HG02642 (cell line): ENCODE measurements at regions not wholly inside any gene's neighbourhood (a gene's known extent, or its start where the extent isn't known, plus 50 kb on each side); places are given as distances from the start of the nearest gene placed in this dataset.

Source experiments
- ATAC-seq: cut with Tn5 transposase; IDR thresholded peaks from one replicate; pipeline ENCODE4 v1.9.1; 2021; ENCODE audit warnings: mild to moderate bottlenecking; ENCODE audit not compliant: unreplicated experiment, poor library complexity

DNA sequence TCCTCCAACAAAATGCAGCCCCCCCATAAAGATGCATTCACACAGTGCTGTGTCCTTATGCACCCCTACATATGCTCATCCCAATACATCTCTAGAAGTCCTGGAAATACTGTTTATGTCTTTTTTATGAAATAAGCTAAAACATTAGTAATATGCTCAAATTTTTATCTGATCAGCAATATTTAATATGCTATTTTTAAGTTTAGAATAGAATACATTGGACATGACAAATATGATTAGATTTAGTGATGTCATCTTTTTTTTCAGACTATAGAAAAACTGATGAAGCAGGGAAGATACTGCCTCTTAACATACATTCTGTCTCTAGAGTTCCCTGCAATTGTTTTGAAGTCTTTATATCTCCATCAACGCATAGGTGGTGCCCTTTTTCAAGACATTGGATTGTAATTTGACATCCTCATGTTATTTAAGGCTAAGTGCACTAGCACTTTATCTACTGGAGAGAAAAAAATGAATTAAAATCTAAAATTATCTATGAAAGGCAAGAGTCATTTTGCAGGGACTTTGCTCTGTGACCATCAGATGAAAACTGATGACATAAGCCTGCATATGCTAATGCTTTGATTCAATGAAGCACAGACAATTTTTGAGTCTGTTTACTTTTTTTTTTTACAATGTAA lies 395.3 kb downstream of the LPIN1 start:
- no peak for ATAC-seq

DNA sequence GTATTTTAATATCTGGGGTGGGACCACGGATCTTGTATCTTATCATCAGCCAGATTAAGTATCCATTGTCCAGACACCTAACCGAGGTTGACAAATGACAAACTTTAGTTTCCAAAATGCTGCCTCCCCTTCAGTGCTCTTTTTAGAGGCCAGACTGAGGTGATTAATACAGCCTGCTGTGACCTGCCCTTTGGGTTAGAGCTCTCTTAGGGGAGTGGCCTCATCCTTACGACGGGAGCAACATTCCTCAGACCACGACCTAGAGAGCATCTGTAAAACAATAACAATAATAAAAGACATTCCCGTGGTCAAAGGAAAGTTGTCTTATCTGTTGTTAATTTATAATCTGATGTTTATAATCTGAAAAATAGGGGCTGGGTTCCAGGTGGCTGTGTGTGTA lies 405.3 kb downstream of the LPIN1 start:
- ATAC-seq = no peak

DNA sequence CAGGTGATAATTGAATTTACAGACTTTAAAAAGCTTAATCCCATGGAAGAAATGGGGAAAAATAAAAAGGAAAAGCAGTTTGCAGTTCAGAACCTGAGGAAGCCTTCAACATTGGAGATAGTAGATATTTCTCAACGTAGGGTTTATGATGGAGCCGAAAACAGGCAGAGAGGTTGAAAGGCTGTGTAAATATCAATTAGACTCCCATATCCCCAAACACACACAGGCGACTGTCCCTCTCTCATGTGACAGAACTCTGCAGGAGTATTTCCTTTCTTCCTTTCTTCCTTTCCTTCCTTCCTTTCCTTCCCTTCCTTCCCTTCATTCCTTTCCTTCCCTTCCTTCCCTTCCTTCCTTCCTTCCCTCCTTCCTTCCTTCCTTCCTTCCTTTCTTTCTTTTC lies 406.5 kb downstream of the LPIN1 start:
- no peak for ATAC-seq

DNA sequence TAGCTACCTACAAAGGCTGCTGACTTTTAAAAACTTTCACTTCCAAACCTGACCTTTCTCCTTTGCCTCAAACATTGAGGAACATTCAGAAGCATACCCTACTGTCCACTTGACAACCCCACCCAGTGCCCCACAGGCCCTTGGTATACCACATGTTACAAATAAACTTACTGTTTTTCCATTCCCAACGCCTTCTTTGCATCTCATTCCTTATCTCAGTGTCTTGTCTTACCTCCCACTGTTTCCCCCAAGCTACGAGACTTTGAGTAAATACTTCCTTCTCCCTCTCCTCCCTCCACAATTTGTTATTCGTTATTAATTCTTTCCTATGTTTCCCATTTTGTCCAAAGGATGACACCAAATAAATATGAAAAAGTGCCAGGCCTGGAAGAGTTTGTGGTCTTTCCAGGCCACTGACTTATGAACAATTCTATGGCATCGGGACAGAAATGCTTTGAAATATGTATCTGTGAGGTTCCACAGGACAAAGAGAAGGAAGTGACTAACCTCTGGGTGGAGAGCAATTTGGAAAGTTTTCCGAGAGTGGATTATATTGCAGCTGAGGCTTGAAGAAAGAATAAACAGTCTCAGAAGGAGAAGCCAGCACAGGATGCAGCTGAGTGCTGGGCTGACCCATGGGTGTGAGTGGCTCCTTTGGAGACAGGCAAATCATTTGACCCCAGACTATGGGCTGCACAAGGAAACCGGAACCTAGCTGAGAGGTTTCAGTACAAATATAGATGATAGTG lies 409.0 kb downstream of the LPIN1 start:
- no peak for ATAC-seq

DNA sequence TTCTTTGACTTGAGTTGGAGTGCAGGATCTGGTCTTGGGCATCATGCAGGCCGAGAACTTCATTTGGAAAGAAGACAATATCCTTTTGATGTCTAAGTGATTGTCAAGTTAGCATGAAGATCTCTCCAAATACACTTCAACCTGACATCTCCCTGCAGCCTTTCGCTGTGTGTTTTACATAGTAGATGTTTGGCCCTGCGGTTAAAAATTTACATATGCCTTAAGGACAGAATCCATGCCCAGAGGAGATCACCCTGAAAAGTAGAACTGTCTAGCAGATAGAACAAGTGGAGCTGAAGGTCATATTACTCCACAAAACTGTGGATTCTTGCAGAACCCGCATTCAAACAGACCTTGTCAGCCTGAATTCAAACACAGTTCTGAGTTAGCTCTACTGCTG lies 409.9 kb downstream of the LPIN1 start:
- ATAC-seq = no peak

DNA sequence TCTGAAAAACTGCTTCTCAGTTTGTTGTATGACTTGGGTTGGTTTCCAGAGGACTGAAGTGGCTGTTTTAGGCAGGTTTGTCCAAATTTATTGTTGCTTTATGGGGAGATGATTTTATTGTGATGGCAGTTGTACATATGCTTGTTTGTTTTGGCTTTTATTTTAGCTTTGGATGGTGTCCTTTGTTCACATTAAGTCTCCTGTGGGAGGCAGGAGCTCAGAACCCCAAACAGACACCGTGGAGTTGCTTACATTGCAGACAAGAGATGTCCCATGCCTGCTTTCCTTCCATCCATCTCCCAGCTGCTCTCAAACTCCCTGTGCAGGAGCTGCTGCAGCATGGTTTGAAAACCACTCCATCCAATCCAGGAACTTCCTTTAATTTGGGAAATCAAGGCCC lies 414.7 kb downstream of the LPIN1 start:
- no peak for ATAC-seq

DNA sequence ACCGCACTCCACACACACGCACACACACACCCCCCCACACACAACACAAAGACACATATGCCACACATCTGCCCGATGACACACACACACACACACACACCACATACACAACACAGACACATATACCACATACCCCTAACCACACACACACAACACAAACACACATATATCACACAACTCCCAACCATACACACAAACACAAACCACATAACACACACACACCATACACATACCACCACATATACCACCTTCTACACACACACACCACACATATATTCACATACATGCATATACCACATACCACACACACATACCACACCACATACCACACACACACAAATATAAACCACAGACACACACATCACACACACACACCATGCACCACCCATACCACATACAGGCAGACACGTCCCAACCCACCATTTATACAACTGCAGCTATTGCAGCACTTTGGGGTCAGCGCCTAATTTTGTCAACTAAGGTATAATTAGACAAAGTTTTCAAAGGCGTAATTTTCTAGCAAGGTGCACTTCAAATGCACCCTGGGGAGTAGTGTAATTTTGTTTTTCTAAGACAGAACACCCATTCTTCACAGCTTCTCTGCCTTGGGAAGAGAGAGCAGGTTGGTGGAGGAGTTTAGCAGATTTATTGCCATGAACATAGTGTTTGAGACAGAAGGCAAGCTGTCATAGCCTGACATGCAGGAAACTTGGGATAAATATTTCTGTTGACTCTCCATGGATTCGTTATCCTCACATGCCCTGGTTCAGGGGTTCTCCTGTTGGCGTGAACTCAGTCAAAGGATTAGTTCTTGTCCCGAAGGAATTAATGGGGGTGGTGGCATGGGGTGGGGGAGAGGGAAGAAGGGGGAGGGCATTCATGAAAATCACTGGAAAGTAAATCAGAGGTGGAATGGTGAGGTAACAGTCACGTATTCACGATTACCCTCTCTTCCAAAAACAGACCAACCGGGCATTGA lies 416.1 kb downstream of the LPIN1 start:
- ATAC-seq = no peak

DNA sequence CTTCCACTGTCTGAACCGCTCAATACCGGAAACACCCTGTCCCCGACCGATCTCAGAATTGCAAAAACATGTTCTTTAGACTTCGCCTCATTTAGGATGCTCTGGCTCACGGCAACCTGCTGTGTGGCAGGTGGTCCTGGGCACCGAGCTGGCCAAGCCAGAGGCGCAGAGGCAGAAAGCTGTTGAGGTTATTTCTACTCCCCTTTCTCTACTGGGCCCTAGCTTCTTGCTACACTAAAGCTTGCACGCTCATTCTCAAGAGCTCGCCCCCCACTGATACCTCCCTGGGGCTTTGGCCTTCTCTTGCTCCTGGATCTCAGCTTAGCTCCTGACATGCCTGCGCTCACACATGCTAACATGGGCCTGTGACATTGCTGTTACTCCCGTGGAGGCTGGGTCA lies 417.4 kb downstream of the LPIN1 start:
- ATAC-seq = no peak

DNA sequence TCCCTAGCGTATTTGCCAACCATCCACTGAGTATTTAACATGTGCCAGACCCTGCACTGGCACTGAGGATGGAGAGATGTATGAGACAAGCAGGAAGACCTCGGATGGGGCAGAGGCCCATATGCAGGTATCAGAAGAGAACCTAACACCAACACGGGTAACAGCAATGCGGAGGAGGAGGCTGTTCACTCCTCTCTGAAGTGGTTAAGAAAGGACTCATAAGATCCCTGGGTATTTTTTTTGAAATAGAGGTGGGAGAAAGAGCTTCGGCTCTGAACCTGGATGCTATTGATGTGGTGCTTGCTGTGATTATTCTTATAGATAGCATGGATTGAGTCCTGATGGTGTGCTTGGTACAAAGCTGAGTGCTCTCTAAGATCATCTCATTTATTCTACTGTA lies 418.3 kb downstream of the LPIN1 start:
- no peak for ATAC-seq

DNA sequence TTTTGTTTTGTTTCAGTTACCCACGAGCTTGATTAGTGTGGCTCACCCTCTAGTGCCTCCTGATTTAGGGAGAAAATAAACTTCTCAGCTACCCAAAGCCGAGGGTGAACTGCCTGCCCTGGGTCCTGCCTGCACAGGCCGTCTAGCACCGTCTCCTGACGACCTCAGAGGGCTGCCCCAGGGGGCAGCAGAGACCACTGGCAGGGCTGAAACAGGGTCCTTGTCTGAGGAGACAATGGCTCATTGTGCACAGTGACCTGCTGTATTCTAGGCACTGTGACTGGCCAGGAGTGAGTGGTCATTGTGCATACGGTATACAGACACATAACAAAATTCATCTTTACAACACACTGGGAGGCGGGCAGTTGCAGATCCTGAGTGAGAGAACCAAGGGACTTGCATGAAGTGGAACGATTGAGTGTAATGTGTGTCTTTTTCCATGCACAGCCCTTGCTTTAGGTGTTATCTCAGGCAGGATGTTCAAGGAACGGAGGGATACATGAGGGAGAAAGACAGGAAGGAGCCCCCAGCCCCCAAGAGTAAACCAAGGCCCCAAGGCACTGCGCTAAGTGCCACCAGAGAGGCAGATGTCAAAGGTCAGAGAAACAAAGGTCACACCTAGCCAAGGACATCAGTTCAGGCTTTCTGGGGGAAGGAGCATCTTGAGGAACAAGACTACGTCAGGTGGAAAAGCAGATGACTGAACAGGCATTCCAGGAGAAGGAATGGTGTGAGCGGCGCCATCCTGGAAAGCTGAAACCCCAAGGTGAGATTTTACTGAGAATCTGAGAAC lies 421.3 kb downstream of the LPIN1 start:
- ATAC-seq = no peak

DNA sequence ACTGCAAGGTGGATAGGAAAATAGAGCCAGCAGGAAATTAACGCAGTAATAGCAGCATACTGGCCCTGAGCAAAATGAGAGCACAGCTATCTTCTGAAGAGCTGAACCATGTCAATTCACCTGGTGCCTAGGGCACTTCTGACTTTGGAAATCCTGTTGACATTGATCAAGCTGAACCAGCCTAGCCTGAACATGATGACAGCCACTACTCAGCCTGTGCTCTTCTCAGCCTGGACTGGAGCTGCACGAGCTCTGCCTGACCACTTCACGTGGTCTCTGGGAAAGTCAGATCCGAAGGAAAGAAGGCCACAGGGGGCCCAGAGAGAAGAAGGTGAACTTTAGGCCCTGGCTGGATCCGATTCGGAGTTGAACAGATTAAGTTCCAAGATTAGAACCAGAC lies 421.9 kb downstream of the LPIN1 start:
- no peak for ATAC-seq

DNA sequence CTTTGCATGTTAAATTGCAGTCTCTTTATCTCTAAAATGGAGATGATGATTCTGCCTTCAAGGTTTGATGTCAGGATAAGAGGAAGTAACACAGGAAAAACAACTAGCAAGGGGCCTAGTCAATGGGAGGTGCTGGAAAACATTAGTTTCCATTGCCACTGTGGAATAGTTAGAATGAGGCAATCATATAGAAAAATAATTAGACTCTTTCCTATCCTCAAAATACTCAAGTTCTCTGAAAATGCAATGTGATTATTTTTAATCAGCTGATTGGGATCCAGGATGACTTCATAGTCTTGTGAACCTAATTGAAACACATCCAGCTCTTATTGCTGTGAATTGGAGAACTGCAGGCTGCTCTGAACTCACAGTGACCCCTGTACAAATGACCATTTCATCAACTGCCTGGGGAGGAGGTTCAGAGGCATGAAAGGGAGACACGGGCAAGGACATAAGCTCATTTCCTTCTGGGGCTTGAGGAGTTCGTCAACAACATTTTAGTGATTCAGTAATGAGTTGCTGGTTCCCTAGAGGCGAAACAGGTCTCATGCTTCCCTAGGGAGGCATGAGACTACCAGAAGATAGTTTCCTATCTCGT lies 422.5 kb downstream of the LPIN1 start:
- ATAC-seq = no peak

DNA sequence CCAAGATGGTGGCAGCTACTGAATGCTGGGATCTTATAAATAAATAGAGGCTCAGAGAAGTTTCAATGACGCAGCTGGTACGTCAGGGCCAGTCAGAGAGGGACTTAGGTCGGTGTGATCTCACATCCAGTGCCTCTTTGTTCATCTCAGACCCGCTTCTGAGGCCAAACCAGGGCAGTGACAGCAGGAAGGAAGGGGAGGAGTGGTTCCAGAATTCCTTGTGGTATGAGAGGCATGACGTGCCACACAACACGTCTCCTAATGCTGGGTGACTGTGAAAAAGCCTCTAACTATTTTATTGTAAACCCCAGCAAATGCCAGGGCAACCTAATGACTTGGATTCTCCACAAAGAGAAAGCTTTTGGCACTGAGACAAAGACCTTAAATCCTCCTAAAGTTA lies 423.3 kb downstream of the LPIN1 start:
- ATAC-seq = no peak

DNA sequence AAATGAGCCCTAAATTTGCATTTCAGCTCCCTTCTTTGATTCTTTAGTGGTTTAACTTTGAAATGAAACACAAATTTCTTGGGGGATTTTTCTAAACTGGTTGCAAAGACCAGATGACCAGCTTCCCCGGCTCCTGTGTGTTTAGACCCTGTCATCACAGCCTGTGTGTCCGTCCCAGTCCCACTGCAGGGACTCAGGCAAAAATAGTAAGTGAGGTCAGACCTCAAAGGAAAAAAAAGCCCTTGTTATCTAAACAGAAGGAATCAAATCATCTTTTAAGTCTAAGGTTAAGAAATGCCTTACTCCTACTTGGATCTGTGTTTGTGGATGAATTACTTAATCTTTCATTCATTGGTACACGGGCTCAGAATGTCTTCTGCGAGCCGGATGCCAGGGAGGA lies 423.7 kb downstream of the LPIN1 start:
- no peak for ATAC-seq

DNA sequence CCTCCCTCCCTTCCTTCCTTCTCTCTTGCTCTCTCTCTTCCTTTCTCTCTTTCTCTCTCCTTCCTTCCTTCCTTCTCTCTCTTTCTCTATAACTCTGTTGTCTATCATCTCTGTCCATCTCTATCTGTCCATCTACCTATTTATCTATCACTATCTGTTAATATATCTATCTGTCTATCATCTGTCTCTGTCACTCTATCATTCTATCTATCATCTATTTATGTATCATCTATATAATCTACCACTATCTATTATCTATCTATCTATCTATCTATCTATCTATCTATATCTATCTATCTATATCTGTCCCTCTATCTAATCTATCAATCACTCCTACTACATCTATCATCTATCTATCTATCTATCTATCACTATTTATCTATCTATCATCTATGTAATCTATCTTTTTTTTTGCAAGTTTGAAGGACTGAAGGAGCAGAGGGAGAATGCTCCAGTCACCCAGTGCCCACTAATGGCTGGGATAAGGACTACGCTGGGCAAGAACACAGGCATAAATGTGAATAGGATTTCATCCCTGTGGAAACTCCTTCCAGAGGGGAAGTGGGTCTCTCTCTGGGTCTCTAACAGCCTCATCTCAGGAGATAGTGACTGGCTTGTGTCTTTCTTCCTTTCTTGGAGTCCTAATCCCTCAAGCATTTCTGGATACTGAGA lies 427.0 kb downstream of the LPIN1 start:
- ATAC-seq = no peak

DNA sequence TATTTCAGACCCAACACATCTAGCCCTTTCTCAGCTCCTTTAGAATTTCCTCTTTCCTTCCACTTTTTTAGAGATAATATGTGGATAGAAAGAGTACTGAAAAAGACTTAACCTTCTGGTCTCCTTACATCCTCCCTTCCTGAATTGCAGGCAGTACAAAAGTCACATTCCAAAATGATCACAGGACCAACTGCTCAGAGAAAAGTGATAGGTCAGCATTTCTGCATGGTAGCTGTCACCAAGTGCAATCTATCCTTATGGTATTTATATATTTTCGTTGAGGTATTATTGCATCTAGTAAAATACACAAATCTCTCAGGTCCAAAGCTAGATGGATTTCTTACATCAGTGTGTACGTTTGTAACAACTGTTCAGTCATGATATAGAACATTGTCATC lies 427.5 kb downstream of the LPIN1 start:
- ATAC-seq = no peak

DNA sequence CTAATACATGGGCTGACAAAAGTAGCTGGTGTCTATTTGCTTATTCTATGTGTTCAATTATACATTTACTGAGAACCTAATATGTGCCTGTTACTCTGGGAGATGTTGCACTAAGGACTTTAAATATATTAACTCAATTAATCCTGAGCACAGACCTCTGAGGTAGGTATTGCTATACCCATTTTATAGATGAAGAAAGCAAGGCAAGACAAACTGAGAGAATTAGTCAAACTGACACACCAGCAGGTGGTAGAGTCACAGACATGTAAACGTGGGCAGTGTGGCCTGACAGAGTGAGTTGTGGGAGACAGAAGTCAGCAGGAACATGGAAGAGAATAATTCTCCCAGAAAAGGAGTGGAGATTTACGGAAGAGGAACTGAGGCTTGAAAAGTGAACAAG lies 428.9 kb downstream of the LPIN1 start:
- no peak for ATAC-seq

DNA sequence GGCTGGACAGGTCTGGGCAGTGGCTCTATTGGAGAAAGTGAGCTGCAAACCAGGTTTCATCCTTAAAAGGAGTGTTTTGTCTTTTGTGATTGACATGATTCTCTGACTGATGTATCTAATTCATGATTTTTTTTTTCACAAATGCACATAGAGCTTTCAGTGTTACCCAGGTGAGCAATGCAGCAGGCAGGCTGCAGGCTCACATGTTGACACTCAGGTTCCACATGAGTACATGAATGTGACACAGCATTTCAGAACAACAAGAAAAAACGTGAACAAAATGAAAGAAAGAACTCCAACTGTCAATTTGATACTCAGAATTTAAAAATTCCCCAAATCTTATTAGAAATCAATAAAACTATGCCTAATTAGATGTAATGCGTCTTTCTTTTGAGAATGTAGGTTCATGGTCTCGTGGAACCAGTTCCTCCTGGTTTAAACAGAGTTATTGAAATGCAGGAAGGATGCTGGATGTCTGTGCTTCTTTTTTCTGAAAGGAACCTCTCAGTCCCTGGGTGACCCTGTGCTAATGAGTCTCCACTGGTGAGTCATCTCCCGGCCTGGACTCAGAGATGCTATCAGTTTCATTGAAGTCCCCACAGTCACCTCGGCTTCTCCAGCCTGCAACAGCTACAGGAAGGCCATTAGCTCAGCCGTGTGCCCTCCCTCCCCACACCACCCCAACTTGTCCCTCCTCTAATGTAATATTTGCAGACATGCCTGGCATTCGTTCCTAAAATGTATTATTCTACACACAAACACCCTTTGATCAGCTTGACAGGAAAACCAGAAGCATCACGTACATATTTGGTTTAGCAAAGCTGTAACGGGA lies 430.4 kb downstream of the LPIN1 start:
- ATAC-seq = peak; percentile 85
